ENCODE measurements at regions not wholly inside any gene's neighbourhood (a gene's known extent, or its start where the extent isn't known, plus 50 kb on each side); places are given as distances from the start of the nearest gene placed in this dataset.

DNA sequence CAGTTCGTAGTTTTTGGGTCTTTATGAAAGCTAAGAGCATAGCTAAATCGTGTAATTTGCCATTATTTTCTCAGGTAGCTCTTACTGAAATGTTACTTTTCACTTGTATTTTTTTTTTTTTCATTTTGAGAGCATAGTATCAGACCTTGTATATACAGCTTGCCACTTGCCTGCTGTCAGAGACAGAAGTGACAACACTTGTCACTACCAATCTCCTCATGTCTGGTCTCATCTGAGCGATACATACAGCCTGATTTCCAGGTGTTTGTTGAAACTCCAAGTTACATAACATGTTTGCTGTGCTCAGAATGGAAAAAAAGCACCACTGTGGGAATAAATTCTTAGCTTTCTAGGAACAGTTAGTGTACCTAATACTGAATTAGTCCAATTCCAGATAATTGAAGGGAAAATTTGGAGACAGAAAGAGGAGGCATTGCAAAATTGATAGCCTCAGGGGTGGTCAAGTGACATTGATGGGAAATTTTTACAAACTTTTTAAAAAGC lies 621.4 kb upstream of the PKN2 start:
- in situ Hi-C loops (cut with MboI; ENCODE audit: low sequenced_read_pairs, unreplicated experiment), result loop anchor here (25.0 kb wide), 1 partner anchor 775 kb away; no protein-coding TSS in a partner anchor
- TF ChIP-seq CTCF (IDR thresholded peaks at IDR 0.05; ENCODE audit: borderline replicate concordance, control extremely low read depth, extremely low read depth, insufficient read depth, missing control alignments), result no peak
- no peak for DNase-seq (ENCODE audit: low spot score)

DNA sequence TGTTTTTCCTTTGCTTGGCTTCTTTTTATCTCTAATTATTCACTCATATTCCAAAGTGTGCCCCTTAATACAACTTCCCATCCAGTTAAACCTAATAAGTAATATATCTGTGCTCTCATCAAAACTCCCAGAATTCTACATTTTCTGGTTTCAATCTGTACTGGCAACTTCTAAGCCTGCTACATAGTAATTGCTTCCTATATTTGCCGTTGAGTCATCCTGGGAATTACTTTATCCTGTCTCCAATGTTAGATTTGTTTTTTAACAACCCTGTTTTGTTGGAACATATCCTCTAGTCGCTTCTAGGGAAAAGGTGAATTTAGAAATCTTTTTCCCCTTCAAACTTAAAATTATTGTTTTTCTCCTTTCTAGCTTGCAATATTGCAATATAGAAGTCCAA lies 620.5 kb upstream of the PKN2 start:
- in situ Hi-C loops (cut with MboI; ENCODE audit: low sequenced_read_pairs, unreplicated experiment), result loop anchor here (25.0 kb wide), 1 partner anchor 776 kb away; no protein-coding TSS in a partner anchor
- no peak for DNase-seq (ENCODE audit: low spot score)
- TF ChIP-seq CTCF (IDR thresholded peaks at IDR 0.05; ENCODE audit: borderline replicate concordance, control extremely low read depth, extremely low read depth, insufficient read depth, missing control alignments), result no peak

GRCh38 chr1:88068407-88068960 lies 615.6 kb upstream of the PKN2 start:
- in situ Hi-C loops (cut with MboI; ENCODE audit: low sequenced_read_pairs, unreplicated experiment), result loop anchor here (25.0 kb wide), 1 partner anchor 781 kb away; no protein-coding TSS in a partner anchor
- TF ChIP-seq CTCF (IDR thresholded peaks at IDR 0.05; ENCODE audit: borderline replicate concordance, control extremely low read depth, extremely low read depth, insufficient read depth, missing control alignments), result no peak
- DNase-seq (ENCODE audit: low spot score), result no peak

DNA sequence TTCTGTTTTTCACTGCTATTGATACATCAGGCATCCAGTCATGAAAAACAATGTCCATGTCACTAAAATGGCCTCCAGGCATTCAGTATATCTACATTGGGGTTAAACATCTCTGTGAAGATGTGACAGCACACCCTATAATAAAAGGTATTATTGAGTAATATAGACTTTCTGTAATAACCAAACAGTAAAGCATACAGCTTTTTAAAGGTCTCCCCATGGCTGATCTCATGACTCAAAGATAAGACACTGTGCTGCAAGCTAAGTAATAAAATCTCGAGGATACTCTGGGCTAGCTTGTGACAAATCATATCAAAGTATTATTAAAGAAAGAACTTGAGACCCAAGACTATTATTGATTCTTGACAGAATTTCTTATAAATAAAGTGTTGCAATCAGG lies 613.1 kb upstream of the PKN2 start:
- TF ChIP-seq CTCF (IDR thresholded peaks at IDR 0.05; ENCODE audit: borderline replicate concordance, control extremely low read depth, extremely low read depth, insufficient read depth, missing control alignments), result no peak
- DNase-seq (ENCODE audit: low spot score), result no peak
- in situ Hi-C loops (cut with MboI; ENCODE audit: low sequenced_read_pairs, unreplicated experiment), result loop anchor here (25.0 kb wide), 1 partner anchor 784 kb away; no protein-coding TSS in a partner anchor

GRCh38 chr1:88074661-88075060 lies 609.4 kb upstream of the PKN2 start:
- no peak for DNase-seq (ENCODE audit: low spot score)
- no peak for TF ChIP-seq CTCF (IDR thresholded peaks at IDR 0.05; ENCODE audit: borderline replicate concordance, control extremely low read depth, extremely low read depth, insufficient read depth, missing control alignments)
- in situ Hi-C loops (cut with MboI; ENCODE audit: low sequenced_read_pairs, unreplicated experiment), result loop anchor here (25.0 kb wide), 1 partner anchor 787 kb away; no protein-coding TSS in a partner anchor

DNA sequence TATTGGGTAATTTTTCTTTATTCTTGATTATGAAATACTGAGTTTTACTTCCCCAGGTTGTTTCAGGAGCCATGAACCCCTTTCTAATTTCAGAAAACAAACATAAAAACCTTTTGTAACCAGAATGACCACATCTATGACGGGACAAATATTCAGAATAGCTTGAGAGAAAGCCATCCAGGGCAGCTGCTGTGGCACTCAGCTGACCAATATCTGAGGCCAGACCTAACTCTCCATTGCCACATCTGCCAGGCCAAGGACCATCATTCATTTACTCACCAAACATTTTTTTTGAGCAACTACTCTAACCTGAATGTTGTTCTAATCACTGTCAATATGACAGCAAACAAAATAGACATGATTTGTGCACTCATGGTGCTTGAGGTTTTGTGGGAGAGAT lies 608.3 kb upstream of the PKN2 start:
- DNase-seq (ENCODE audit: low spot score), result no peak
- TF ChIP-seq CTCF (IDR thresholded peaks at IDR 0.05; ENCODE audit: borderline replicate concordance, control extremely low read depth, extremely low read depth, insufficient read depth, missing control alignments), result no peak
- in situ Hi-C loops (cut with MboI; ENCODE audit: low sequenced_read_pairs, unreplicated experiment), result no loop called here
